CD4-positive, alpha-beta T cell (primary cell): ENCODE measurements at regions not wholly inside any gene's neighbourhood (a gene's known extent, or its start where the extent isn't known, plus 50 kb on each side); places are given as distances from the start of the nearest gene placed in this dataset.

Experiments used
- ATAC-seq: fragments of 200-7000 bp; cut with Tn5 transposase; one replicate; pipeline ENCODE4 v1.10.0; 2022; ENCODE audit warnings: mild to moderate bottlenecking; ENCODE audit not compliant: poor library complexity
- CTCF ChIA-PET: fragments of 350-600 bp; sonication (Branson Sonifier 250); formaldehyde crosslinking; loops from one replicate; lab custom pipeline; 2021; ENCODE audit warnings: antibody characterized with exemption, inconsistent platforms; lab: Charles Lee
- POLR2A ChIA-PET: fragments of 350-600 bp; sonication (Branson Sonifier 250); formaldehyde crosslinking; loops from one replicate; lab custom pipeline; 2021; ENCODE audit warnings: antibody characterized with exemption, inconsistent platforms; lab: Charles Lee
- DNase-seq, 14 experiments: peaks; one replicate each; pipeline ENCODE4 v3.0.0-alpha.2; 2013 to 2020; ENCODE audit warnings: mixed read lengths in 2 of 14
- H3K27ac ChIP-seq, 2 donors: one replicate each; pipeline versions ENCODE4 v1.5.1 to v1.7.0; 2013; ENCODE audit warnings: low read length in 2 of 2, low read depth in 1 of 2, mild to moderate bottlenecking in 1 of 2
- H3K27me3 ChIP-seq, 2 experiments: 1 replicate in 1 of 2; 2 replicates in 1 of 2; pipeline versions ENCODE4 v1.6.1 to v1.7.0; 2013; ENCODE audit warnings: low read length in 2 of 2, control low read depth in 1 of 2, mild to moderate bottlenecking in 1 of 2, moderate library complexity in 1 of 2; ENCODE audit not compliant: insufficient read depth in 2 of 2, control insufficient read depth in 1 of 2
- H3K36me3 ChIP-seq: one replicate; pipeline ENCODE4 v1.6.1; 2013; ENCODE audit warnings: low read length, control low read depth; ENCODE audit not compliant: insufficient read depth
- H3K4me1 ChIP-seq: one replicate; pipeline ENCODE4 v1.6.1; 2013; ENCODE audit warnings: low read length, control low read depth; ENCODE audit not compliant: insufficient read depth
- H3K4me3 ChIP-seq: one replicate; pipeline ENCODE4 v1.5.1; 2013; ENCODE audit warnings: mild to moderate bottlenecking, low read length, moderate library complexity
- H3K9me3 ChIP-seq, 2 experiments: 1 replicate in 1 of 2; 2 replicates in 1 of 2; pipeline versions ENCODE4 v1.6.1 to v1.7.0; 2013; ENCODE audit warnings: low read length in 2 of 2, mild to moderate bottlenecking in 2 of 2, control low read depth in 1 of 2, moderate library complexity in 1 of 2; ENCODE audit not compliant: control insufficient read depth in 1 of 2, insufficient read depth in 1 of 2
- H3K27ac Mint-ChIP-seq: one replicate; pipeline ENCODE4 v1.8.0; 2020; ENCODE audit warnings: mixed read lengths
- H3K27me3 Mint-ChIP-seq: one replicate; pipeline ENCODE4 v1.8.0; 2021; ENCODE audit warnings: mixed read lengths
- H3K36me3 Mint-ChIP-seq: one replicate; pipeline ENCODE4 v1.8.0; 2021; ENCODE audit warnings: low read depth, mixed read lengths
- H3K4me1 Mint-ChIP-seq: one replicate; pipeline ENCODE4 v1.8.0; 2021; ENCODE audit warnings: low read depth, mixed read lengths
- H3K4me3 Mint-ChIP-seq: one replicate; pipeline ENCODE4 v1.8.0; 2020; ENCODE audit warnings: mild to moderate bottlenecking, mixed read lengths
- H3K9me3 Mint-ChIP-seq: one replicate; pipeline ENCODE4 v1.8.0; 2020; ENCODE audit warnings: mixed read lengths
- intact Hi-C, 2 experiments: fragments of 100-400 bp; cut with DNase I in 1 of 2; cut with micrococcal nuclease in 1 of 2; formaldehyde crosslinking; loops; one replicate each; pipeline versions ENCODE4 v1.15.1 to v1.9.0; 2023 to 2025; cut with DNase I, micrococcal nuclease
- TF ChIP-seq, protein P1 (sequence below): fragments of 200-600 bp; IDR thresholded peaks from one replicate; pipeline ENCODE4 v1.8.0; 2022; ENCODE audit warnings: antibody characterized with exemption, mild to moderate bottlenecking

- no peaks in the 10 kb centered on the region for H3K4me1 Mint-ChIP-seq
- CTCF ChIA-PET: no interaction called here
Observed at GRCh38 chr18:65259403-65259802, 491.4 kb upstream of the CDH7 start.

DNA sequence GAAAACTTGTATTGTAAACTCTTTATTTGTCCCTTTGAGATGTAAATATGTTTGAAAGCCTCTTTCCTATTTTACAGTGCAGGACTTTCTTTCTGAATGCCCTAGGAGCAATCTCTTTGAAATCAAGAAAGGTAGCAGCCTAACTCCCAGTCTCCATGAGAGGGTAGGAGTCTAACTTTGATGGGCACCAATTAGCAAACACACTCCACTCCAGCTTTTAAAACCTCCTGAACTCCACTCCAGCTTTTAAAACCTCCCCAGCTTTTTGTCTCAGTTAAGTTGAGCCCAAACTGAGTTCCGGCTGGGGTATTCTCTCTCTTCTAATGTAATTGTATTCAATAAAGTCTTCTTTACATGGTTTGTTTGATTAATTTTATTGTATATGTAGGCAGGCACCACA, 493.7 kb upstream of the CDH7 start:
- DNase-seq: no peak
- TF ChIP-seq, protein P1, sequence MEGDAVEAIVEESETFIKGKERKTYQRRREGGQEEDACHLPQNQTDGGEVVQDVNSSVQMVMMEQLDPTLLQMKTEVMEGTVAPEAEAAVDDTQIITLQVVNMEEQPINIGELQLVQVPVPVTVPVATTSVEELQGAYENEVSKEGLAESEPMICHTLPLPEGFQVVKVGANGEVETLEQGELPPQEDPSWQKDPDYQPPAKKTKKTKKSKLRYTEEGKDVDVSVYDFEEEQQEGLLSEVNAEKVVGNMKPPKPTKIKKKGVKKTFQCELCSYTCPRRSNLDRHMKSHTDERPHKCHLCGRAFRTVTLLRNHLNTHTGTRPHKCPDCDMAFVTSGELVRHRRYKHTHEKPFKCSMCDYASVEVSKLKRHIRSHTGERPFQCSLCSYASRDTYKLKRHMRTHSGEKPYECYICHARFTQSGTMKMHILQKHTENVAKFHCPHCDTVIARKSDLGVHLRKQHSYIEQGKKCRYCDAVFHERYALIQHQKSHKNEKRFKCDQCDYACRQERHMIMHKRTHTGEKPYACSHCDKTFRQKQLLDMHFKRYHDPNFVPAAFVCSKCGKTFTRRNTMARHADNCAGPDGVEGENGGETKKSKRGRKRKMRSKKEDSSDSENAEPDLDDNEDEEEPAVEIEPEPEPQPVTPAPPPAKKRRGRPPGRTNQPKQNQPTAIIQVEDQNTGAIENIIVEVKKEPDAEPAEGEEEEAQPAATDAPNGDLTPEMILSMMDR: no peak
- H3K4me3 ChIP-seq: no peak overlapping the region
- Mint-ChIP-seq H3K9me3 (peaks cover 3% of the 10 kb centered on the region), H3K27ac (no peak overlapping the region), H3K27me3 (no peaks in the 10 kb centered on the region), H3K4me3 (no peak overlapping the region), H3K4me1 (no peaks in the 10 kb centered on the region), H3K36me3 (no peaks in the 10 kb centered on the region)
- H3K4me1 ChIP-seq: no peaks in the 10 kb centered on the region
- H3K9me3 ChIP-seq: no peaks in the 10 kb centered on the region
- H3K27ac ChIP-seq: no peak overlapping the region
- POLR2A ChIA-PET: no interaction called here
- intact Hi-C loops: no loop called here
- no peaks in the 10 kb centered on the region for H3K27me3 ChIP-seq
- no peak for ATAC-seq
- CTCF ChIA-PET: no interaction called here
- no peaks in the 10 kb centered on the region for H3K36me3 ChIP-seq

More at GRCh38 chr18:65259403-65259802, 491.4 kb upstream of the CDH7 start:
- no peak for ATAC-seq
- H3K4me3 ChIP-seq: no peak overlapping the region
- peaks cover 4% of the 10 kb centered on the region for H3K9me3 Mint-ChIP-seq
- no peak for DNase-seq
- H3K9me3 ChIP-seq: no peaks in the 10 kb centered on the region
- H3K27ac Mint-ChIP-seq: no peak overlapping the region
- H3K4me3 Mint-ChIP-seq: no peak overlapping the region
- H3K27me3 ChIP-seq: no peaks in the 10 kb centered on the region
- no peaks in the 10 kb centered on the region for H3K27me3 Mint-ChIP-seq
- POLR2A ChIA-PET: no interaction called here
- H3K36me3 Mint-ChIP-seq: no peaks in the 10 kb centered on the region
- TF ChIP-seq, protein P1: no peak
- H3K27ac ChIP-seq: no peak overlapping the region
- intact Hi-C loops: no loop called here
- no peaks in the 10 kb centered on the region for H3K36me3 ChIP-seq
- no peaks in the 10 kb centered on the region for H3K4me1 ChIP-seq

- intact Hi-C loops: no loop called here
- H3K4me1 Mint-ChIP-seq: no peaks in the 10 kb centered on the region
- Histone ChIP-seq H3K27me3 (no peaks in the 10 kb centered on the region), H3K36me3 (no peaks in the 10 kb centered on the region), H3K4me1 (no peaks in the 10 kb centered on the region), H3K27ac (no peak overlapping the region), H3K9me3 (no peaks in the 10 kb centered on the region), H3K4me3 (no peak overlapping the region)
- peaks cover 3% of the 10 kb centered on the region for H3K9me3 Mint-ChIP-seq
- no peak for ATAC-seq
- ChIA-PET CTCF (no interaction called here), POLR2A (no interaction called here)
- no peaks in the 10 kb centered on the region for H3K27me3 Mint-ChIP-seq
- TF ChIP-seq, protein P1: no peak
- no peak overlapping the region for H3K4me3 Mint-ChIP-seq
- H3K27ac Mint-ChIP-seq: no peak overlapping the region
- no peak for DNase-seq
- H3K36me3 Mint-ChIP-seq: no peaks in the 10 kb centered on the region
Observed at GRCh38 chr18:65255417-65255816, 495.4 kb upstream of the CDH7 start.
